Activated T-cell treated with anti-CD3 and anti-CD28 coated beads, Interleukin-2, amount 50 U/mL, for 1 hour (primary cell): ENCODE measurements at regions not wholly inside any gene's neighbourhood (a gene's known extent, or its start where the extent isn't known, plus 50 kb on each side); places are given as distances from the start of the nearest gene placed in this dataset.

Source experiments
- DNase-seq: peaks from one replicate; pipeline ENCODE4 v3.0.0-alpha.2; 2020

DNA sequence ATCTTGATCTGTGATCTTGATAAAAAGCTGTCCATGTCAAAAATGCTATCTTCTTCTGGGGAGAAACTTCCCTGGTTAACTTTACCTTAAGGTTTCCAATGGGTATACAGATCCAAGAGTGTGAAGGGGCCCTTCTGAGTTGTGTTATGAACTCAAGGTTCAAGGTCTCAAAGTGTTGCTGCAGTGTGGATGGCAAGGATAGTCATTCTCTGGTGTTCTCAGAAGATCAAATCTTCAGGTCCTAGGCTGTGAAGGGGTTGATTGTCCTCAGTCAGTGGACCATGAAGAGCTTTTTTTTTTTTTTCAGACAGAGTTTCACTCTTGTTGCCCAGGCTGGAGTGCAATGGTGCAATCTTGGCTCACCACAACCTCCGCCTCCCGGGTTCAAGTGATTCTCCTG, 114.4 kb downstream of the SPTSSA start:
- DNase-seq: no peak

DNA sequence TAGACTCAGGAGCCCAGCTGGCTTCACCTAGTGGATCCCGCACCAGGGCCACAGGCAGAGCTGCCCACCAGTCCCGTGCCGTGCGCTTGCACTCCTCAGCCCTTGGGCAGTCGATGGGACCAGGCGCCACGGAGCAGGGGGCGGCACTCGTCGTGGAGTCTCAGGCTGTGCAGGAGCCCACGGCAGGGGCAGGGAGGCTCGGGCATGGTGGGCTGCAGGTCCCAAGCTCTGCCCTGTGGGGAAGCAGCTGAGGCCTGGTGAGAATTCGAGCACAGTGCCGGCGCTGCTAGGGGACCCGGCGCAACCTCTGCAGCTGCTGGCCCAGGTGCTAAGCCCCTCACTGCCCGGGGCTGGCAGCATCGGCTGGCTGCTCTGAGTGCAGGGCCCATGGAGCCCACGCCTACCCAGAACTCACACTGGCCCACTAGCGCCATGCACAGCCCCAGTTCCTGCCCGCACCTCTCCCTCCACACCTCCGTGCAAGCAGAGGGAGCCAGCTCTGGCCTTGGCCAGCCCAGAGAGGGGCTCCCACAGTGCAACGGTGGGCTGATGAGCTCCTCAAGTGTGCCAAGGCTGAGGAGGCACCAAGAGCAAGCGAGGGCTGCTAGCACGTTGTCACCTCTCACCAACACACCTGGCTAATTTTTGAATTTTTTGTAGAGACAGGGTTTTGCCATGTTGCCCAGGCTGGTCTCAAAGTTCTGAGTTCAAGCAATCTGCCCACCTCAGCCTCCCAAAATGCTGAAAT, 116.1 kb downstream of the SPTSSA start:
- no peak for DNase-seq

DNA sequence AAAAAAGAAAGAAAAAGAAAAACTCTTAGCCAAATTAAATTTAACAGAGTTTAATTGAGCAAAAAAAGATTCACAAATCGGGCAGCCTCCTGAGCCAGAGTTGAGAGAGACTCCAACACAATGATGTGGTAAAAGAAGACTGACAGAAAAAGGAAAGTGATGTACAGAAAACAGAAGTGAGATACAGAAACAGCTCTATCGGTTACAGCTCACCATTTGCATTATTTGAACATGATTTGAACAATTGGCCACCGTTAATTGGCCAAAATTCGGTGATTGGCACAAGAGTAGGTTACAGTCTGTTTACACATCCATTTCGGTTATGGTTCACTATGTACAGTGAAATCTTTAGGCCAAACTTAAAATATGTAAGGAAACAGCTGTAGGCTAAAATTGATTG, 117.7 kb downstream of the SPTSSA start:
- DNase-seq: no peak

DNA sequence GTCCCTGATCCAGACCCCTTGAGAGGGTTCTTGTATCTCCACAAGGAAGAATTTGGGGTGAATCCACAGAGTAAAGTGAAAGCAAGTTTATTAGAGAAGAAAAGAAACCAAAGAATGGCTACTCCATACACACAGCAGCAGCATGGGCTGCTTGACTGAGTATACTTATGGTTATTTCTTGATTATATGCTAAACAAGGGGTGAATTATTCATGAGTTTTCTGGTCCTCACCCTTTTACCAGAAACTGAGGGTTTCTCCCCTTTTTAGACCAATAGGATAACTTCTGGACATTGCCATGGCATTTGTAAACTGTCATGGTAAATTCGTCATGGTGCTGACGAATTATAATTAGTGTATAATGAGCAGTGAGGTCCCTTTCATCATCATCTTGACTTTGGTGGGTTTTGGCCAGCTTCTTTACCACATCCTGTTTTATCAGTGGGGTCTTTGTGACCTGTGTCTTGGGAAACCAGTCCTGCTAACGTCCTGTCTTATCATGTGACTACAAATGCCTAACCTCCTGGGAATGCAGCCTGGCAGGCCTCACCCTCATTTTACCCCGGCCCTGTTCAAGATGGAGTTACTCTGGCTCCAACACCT, 121.9 kb downstream of the SPTSSA start:
- DNase-seq: no peak

DNA sequence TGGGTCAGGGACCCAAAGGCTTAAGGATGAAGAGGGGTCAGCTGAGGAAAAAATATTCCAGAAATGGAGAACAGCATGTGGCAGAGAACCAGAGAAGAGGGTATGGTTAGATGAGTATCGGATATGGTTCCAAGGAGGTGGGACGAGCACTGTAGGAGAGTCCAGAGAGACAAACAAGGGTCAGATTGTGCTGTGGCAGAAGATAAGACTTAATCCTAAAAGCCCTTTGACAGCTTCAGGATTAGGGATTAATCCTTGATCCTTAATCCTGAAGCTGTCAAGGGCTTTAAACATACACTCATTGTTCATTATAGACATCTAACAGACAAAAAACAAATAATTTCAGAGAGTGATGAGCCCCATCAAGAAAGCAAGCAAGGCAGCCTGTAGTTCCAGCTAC, 124.0 kb downstream of the SPTSSA start:
- DNase-seq: no peak

DNA sequence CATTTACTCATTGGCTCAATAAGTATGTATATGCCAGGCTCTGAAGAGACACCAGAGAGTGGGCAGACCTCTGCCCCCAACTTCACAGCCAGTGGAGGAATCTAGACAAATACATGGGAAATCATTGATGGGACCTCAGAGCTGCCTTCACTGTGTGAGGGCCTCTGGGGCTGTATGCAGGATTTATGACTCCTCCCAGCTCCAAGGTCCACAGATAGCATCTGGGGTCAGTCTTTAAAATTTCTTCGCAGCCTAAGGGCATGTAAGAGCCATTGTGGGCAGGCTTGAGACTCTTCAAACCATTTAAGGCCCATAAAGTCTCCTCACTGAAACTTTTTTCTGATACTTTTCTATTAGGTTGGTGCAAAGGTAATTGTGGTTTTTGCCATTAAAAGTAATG, 125.5 kb downstream of the SPTSSA start:
- no peak for DNase-seq

DNA sequence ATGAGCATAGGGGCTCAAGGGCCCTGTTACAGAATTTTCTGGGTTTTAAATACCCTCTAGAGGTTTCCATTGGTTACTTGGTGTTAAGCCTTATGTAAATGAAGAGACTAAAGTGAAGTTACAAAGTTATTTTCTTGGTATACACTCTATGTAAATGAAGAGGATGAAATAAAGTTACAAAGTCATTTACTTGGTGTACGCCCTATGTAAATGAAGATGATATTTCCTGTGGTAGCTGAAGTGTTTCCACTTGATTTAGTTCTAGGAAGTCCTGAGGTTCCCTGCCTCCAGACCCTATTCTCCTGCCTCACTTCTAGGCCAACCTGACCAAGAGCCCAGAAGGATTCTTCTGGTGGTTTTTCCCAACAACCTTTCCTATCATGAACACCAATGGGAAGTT, 126.1 kb downstream of the SPTSSA start:
- no peak for DNase-seq

DNA sequence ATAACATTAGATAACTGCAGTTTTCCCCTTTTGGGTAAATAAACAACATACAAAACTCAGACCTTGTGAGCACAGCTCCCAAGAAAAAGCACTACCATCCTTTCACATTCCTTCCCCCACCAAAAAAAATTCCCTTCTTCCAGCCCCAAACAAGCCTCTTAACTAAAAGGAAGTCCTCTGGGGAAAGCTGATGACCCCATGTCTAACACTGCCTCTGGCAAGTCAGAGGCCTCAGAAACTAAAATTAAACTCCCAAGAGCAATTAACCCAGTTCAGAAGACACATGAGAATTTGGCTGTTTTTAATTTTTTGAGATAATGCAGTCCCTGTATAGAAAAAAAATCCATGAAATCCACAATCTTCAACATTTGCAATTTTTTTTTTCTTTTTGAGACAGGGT, 127.7 kb downstream of the SPTSSA start:
- DNase-seq: no peak

DNA sequence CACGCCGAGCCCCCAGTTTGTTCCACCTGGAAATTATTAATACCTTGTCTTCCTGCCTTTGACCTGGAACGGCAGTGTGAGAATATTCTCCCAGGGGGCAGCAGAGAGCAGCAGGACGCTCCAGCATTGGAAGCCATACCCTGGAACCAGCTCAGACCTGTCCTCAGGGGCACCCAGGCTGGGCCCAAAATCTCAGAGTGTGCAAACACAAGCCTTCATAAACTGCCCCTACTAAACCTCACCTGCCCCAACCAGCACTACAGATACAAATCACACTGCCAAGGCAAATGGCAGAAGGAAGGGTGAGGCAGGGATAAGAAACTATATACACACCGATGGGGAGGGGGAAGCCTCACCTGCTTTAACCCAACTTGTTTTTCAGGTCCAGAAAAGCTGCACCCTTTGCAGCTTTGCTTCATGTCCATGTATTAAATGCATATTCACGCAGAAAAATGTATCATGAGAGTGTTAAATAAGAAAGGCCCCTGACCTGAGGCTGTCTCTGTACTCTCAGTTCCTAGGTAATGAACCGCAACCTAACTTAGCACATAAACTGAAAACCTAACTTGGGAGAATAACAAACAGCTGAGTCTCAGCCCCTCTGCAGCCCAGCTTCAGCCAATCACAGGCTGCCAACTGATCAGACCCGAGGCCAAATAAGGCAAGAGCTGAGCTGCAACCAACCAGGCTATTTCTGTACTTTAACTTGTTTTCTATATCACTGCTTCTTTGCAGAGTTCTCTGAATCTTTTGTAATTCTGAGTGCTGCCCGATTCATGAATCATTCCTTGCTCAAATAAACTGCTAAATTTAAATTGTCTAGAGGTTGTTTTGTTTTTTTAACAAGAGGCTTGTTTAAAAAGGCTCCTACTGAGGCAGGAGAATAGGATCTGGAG, 130.1 kb downstream of the SPTSSA start:
- peak; percentile 56 for DNase-seq

DNA sequence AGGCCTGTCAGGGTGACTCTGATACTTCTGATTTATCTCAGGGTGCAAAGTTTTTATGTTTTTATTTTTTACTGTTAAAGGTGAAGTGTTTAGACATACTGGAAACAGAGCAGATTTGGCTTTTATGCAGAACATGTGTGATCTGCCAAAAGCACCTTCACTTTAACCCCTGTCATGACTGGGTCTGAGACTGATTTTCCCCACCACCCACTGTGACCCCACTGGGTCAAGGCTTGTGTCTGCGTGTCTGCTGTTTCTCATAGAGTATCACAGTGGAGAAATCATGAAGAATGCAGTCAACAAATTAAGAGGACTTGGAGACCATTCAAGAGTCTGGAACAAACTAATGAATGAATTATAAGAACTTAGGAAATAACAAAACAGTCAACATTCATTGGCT, 131.2 kb downstream of the SPTSSA start:
- DNase-seq: no peak

DNA sequence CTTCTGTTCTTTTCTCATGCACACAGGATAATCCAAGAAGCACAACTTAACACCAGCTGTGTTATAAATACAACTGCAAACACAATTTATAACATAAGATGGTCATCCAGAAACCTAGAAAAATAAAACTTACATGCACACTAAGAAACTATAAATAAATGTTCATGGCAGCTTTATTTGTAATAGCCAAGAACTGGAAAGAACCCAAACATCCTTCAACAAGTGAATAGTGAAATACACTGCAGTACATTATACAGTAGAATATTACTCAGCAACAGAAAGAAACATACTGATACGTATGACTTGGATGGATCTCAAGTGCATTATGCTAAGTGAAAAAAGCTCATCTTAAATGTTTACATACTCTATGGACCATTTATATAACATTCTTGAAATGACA, 132.7 kb downstream of the SPTSSA start:
- DNase-seq: no peak

DNA sequence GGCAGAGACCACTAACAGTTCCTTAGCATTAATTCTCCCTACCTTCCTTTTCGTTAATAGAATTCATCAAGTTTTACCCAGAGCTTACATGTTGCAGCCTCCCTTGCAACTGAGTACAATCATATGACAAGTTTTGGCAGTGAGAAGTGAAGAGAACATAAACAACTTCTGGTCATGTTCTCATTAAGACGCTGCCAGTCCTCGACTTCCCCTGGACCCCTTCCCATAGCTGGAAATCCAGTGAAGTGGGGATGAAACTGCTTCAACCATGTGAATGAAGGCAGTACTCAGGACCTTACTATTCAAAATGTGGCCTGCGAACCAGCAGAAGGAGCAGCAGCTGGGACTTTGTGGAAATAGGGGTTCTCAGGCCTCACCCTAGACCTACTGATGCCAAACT, 133.9 kb downstream of the SPTSSA start:
- no peak for DNase-seq

DNA sequence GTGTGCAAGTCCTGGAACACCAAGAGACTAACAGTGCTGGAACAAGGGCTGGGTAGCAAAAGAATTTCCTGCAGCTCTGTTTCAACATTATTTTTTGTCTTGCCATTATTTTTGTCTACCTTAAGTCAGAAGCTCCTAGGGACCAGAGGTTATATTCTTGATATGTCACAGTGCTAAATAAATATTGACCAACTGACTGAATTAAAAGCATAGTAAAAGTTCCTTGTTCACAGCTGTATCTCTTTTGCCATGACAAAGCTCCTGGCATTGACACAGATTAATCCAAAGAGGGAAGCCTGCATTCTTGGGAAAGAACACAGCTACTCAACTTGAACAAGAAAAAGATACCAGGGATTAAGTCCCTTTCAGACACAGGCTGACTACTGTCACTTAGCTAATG, 136.5 kb downstream of the SPTSSA start:
- no peak for DNase-seq

DNA sequence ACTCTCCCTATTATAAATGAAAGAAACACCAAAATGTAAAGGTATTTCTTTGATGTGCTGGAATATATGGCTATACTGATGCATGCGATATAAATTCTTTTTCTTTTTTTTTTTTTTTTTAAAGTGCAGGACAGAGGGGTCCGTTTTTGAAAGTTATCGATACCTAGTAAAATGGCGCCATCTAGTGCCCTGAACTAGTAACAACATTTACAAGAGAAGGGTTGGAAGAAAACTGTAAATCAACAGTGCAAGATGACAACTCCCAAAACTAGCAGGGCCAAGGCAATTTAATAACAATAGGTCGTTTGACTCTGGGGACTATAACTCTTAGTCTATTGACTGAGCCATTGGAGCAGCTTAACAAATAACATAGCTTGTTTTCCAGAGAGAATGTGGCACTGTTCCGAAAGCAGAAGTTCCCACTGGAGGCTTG, 137.7 kb downstream of the SPTSSA start:
- no peak for DNase-seq

DNA sequence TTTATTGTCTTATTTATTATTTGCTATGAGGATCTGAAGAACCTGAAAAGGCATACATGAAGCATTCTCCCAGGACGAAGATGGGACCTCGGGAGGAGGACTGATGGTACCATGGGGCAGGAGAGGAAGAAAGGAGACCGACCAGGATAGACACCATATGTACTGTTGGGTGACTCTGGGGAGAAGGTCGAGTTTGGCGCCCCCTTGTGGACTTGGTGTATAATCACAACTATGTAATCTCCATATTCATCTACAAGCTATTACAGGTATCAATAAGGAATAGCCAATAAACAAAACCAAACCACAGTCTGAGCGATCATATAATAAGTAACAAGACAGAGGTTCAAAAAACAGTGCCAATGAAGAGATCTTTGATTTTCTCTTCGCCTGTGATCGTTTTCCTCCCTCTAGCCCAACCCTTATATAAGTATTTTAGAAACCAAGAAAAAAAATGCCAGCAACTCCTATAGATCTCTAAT, 139.1 kb downstream of the SPTSSA start:
- peak; percentile 61 for DNase-seq

DNA sequence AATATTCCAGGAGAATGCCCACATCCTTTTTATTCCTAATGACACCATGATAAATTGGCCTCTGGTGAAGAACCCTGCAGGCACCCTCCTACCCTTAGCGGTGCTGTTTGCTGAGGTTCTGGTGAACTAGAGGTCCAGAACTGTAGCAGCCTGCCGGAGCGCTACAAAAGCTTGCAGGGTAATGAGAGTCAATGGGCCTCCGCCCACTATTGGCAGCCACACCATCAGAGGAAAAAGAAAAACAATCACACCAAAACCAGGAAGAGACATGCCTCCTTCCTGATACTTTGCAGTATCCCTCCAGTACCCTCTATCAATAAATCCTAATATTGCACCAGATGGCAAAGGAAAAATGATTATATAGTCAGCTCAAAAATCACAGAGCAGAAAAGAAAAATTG, 142.9 kb downstream of the SPTSSA start:
- no peak for DNase-seq

DNA sequence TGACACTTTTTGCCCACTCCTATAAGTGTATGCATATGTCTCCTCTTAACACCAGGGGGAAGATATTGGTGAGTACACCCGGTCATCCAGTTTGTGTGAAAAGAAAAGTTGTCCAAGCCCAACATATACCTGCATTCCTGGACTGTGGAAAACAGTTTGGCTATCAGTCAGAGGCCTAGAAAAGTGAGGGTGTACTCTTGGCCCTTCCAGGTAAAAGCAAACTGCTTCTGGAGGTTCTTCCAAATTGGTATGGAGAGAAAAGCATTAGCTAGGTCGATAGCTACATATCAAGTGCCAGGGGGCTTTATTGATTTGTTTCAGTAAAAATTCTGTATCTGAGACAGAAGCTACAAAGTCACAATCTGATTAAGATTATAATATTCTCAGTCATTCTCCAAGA, 144.0 kb downstream of the SPTSSA start:
- no peak for DNase-seq

DNA sequence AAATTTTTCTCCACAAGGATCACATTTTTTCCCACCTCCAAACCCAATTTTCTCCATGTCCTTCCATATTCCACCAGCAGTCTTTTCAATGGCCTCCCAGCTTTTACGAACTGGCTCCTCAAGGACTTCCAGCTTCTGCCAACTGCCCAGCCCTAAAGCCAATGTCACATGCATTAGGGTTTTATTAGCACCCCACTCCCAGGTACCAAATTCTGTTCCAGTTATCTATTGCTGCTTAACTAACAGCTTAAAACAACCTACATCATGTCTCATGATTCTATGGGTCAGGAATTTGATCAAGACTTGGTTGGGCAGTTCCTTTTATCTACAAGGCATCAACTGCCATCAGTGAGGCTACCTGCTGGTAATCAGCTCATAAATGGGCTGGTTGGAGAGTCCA, 151.3 kb downstream of the SPTSSA start:
- DNase-seq: no peak

DNA sequence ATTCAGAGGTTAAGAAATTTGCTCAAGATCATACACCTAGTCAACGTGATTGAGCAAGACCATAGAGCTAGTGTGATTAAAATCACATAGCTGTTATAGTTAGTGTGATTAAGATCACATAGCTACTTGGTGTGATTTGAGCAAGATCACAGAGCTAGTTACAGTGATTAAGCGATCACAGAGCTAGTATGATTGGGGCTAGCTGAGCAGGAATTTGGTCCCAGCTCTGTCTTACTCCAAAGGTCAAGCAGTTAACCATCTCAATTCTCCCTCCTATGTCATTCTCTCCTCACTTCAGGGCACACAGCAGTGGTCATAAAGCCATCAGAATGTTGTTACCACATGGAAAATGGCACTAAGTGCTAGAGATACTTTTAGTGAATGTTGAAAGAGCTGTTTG, 158.2 kb downstream of the SPTSSA start:
- DNase-seq: no peak

DNA sequence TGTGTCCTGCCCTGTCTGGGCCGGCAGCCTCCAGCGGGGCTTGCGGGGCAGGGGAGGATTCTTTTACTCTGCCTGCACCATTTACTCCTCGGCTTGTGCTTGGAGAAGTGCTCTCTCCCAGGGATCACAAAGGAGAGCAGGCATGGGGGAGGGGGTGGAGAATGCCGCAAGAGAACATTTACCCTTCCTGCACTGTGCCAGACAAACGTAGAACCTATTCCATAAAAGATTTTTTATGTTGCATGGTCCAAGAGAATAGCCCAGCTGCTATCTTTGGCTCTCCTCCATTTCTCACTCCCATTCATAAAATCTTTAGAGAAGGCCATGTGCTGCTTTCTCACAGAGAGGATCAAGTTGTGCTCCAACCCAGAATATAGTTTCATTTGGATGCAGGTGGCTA, 159.4 kb downstream of the SPTSSA start:
- DNase-seq: no peak

DNA sequence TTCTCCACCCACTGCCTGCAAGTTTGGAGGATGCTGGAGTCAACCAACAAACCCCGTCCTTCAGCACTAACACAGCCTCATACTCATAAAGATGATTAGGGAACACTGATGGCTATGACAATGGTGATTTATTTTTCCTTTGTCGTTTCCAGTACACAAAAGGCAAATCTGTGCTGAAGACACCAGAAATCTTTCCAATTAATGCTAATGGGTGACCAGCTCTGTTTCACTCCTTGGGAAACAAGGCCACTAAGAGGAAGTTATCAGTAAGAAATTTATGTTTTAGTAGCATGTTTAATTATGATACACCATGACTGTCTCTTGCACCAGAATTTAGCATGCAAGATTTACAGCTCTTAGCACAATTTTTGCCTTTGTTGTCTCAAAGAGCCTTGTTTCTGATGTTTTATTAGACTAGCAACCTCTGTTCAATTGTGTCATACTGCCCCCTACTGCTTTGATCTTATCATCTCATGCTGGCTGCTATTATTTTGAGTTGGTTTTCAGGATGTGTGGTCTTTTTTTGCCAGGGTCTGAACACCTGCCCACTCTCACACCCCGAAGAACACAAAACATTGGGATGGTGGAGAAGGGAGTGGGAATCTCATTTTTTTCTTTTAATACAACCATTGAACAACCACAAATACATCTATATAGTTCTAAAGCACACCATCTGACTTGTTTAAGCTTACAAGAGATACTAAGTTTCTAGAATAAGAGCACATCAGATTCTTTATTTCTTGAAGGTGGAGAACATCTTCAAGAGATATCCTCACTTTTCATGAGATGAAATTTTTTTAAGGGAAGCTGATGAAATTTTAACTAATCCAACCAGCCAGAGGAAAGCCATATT, 160.9 kb downstream of the SPTSSA start:
- no peak for DNase-seq

DNA sequence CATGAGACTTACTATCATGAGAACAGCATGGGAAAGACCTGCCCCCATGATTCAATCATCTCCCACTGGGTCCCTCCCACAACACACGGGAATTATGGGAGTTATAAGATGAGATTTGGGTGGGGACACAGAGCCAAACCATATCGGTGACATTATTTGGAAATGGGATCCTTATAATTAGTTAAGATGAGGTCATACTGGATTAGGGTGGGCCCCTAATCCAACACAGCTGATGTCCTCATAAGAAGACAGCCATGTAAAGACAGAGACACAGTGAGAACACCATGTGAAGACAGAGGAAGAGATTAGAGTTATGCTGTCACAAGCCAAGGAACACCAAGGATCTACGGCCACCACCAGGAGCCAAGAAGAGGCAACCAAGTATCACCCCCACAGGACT, 161.7 kb downstream of the SPTSSA start:
- no peak for DNase-seq

DNA sequence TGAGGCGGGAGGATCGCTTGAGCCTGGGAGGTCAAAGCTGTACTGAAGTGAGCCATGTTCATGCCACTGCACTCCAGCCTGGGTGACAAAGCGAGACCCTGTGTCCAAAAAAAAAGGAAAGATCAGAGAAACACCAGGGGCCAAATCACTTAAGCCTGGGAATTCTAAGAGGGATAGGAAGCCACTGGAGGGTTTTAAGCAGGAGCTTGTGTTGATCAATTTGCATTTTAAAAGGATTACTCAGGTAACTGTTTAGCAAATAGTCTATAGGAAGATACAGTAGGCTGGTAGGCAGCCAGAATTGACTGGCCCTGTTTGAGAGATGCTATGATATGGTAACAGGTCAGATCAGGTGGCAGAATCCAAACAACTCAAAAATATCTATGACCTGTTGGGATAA, 162.7 kb downstream of the SPTSSA start:
- no peak for DNase-seq
